Left renal cortex interstitium (tissue), 4 donors: ENCODE measurements at regions not wholly inside any gene's neighbourhood (a gene's known extent, or its start where the extent isn't known, plus 50 kb on each side); places are given as distances from the start of the nearest gene placed in this dataset.
A peak's percentile ranks its signal among the peaks of the same experiment; 100 is the strongest.
"Not testable (repeated sequence)": the region's sequence is repeated elsewhere in the genome, so short reads cannot be mapped to it uniquely, and the experiment has no call there.

ENCODE experiments used
- DNase-seq, 4 donors: peaks; one replicate each; pipeline ENCODE4 v3.0.0-alpha.2; 2013; ENCODE audit warnings: low read depth in 4 of 4, low spot score in 2 of 4, missing footprints in 1 of 4

DNA sequence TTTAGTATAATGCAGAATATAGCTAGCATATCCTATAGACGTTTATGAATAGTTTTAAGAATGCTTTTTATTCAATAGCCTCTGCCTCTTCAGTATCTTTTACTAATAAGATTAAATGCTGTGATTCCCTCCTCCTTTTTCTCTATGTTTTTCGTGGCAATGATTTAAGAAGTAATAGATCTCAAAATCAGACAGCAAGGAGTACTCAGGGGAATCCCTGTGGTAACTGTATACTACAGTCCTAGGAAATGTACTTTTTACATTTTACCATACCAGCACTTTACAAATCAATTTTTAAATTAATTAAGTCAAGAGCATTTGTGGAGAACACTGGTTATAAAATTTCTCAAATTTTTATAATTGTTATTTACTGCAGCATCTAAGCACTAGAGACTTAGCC, 240.6 kb upstream of the CAND1 start:
- DNase-seq, result no peak

DNA sequence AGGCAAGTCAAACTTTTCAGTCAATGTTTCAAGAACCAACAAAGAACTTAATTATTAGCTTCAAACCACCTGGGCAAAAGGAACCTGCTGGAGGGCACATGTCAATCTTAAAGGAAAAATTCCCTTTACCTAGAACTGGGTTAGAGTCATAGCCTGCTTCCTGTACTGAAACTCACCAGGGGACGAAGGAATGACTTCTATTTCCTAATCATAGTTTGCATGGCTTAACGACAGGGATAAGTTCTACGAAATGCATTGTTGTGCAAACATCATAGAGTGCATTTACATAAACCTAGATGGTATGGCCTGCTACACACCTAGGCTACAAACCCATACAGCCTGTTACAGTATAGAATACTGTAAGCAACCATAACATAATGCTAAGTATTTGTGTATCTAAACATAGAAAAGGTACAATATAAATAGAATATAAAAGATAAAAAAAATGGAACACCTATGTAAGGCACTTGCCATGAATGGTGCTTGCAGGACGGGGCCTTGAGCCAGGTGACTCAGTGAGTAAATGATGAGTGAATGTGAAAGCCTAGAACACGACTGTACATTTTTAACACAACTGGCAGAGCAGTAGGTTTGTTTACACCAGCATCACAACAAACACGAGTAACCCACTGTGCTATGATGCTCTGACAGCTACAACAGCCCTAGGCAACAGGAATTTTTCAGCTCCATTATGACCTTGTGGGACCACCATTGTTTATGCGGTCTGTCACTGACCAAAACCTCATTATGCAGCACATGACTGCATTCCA, 234.9 kb upstream of the CAND1 start:
- DNase-seq, result no peak

DNA sequence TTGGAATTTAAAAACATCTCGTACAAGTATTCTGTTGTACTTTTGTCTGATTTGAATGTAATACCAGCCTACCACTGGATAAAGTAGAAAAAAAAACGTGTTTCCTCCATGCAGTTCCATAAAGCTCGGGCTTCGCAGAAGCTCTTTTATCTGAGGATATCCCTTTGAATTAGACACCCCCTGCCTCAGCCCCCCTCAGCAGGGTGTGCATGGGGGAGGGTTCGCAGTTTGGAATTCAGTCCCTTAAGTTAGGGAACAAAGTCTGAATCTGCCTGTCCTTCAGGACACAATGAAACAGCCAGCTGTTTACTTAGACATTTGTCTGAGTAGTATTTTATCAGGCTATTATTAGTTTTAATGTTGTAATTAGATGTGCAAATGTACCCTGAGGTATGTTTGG, 234.0 kb upstream of the CAND1 start:
- DNase-seq, result no peak

DNA sequence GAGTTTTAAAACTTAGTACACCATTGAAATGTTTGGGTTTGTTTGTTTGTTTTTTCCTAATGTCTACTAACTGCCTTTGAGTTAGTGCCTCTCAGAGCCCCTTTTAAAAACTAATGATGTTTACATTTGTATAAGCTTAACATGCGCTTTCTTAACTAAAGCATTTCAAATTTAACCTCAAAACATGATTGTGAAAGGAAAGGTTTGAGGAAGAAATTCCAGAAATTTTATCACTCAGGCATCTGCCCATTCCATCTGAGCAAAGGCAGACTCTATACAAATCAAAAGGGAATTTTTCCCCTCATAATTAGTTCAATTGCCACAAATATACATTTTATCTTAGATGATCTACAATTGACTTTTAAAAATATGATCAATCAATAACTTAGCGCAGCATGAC, 230.7 kb upstream of the CAND1 start:
- DNase-seq, result no peak

DNA sequence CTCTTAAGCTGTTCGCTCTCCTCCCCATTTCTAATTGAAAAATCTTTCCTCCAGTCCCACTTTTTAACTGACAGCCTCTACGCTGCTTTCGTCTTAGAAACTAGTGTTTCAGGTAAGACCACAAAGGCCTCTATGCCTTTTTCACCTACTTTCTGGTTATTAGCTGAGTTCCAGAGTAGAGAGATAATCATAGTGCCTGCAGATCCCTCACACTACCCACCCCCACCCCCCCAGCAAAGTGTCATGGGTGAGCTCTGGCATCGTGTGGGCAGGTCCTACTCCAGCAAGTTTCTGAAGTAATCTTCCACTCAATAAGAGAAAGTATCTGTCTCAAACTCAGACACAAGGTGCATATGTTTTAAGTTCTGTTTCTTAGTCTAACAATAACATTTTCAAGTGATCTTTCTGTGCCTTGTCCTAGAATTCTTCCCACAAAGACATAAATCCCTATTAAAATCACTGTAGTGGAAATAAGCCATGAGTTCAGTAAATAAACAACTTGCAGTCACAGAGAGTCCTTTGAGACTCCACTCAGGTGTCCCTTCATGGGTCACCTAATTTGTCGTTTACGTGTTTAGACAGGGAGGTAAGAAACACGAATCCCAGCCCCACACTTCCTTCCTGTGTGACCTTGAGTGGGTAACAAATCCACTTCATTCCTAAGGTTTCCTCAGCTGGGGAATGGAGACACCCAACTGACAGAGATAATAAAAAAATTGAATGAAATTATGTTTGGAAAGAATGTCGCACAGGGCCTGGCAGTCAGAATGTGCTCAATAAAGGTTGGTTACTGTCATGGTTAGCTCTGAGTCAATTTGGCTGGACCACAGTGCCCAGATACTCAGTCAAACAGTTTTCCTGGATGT, 228.9 kb upstream of the CAND1 start:
- DNase-seq, result peak in 1 of 4 donors; percentile 10

GRCh38 chr12:67040861-67041137, 228.4 kb upstream of the CAND1 start:
- no peak for DNase-seq

DNA sequence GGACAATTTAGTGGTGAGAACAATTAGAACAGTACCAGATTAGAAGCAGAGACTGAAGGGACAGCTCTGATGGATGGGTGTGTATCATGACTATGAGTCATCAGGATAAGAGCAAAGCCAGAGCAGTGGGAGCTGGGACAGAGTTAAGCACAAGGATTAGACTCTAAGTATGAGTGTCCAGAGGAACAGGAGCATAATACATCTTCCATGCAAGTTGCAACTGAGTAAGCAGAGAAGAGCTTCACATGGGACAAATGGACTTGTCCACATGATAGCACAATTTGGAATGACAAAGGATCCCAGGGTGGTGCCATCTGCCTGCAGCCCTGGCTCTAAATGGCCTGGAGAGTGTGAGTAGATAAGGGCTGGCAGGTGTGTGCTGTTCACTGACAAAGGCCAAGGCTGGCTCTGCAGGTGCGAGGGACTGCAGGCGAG, 226.4 kb upstream of the CAND1 start:
- DNase-seq, result no peak

- DNase-seq, result no peak
Observed at GRCh38 chr12:67043771-67044170, 225.4 kb upstream of the CAND1 start.

- DNase-seq, result no peak
Observed at GRCh38 chr12:67045650-67046049, 223.5 kb upstream of the CAND1 start.

- no peak for DNase-seq
Observed at GRCh38 chr12:67046062-67046461, 223.1 kb upstream of the CAND1 start.

DNA sequence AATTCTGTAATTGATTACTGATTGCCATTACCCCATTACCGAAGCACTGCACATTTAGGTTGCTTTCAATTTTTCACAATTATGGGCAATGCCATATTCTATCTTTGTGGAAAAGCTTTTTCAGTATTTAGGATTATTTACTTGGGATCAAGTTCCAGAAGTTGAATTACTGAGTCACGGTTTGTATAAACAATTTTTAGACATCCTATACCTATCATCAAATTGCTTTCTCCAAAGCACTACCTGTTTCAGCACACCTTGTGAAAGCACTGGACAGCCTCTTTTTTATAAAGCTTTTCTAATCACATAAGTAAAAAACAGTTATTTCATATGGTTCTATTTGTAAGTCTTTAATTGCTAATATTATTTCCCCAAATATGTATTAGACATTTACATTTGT, 221.5 kb upstream of the CAND1 start:
- no peak for DNase-seq

DNA sequence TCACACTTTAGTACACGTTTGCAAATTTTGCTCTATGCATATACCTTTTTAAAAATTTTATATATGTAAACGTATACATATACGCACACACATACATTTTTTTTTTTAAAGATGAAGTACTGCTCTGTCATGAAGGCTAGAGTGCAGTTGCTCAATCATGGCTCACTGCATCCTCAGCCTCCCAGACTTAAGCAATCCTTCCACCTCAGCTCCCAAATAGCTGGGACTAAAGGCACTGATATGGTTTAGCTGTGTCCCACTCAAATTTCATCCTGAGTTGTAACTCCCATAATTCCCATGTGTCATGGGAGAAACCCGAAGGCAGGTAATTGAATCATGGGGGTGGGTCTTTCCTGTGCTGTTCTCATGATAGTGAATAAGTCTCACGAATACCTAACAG, 220.8 kb upstream of the CAND1 start:
- no peak for DNase-seq

DNA sequence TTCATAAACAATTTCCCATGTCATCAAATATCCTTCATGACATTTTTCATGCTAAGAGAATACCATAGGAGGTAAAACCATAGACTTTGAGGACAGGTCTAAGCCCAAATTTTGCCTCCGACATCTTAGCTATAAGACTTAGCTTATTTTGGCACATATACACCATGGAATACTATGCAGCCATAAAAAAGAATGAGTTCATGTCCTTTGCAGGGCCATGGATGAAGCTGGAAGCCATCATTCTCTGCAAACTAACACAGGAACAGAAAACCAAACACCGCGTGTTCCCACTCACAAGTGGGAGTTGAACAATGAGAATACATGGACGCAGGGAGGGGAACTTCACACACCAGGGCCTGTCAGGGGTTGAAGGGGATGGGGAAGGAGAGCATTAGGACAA, 220.0 kb upstream of the CAND1 start:
- DNase-seq, result not testable (repeated sequence)

DNA sequence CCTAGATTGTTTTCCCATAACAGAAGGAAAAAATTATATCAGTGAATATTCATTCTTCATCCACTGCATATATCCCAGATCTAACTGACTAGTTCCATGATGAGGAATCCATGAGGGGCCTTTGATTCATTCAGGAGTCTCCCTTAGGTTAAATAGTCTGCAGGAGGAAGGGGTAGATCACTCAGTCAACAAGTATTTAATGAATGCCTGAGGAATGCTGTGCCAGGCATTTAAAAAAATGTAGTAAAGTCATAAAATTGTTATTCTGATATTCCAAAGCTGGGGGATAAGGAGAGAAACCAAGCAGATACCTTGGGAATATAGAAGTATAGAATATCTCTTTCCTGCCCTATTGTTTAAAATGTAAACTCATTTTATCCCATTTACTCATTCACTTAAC, 216.2 kb upstream of the CAND1 start:
- DNase-seq, result no peak

DNA sequence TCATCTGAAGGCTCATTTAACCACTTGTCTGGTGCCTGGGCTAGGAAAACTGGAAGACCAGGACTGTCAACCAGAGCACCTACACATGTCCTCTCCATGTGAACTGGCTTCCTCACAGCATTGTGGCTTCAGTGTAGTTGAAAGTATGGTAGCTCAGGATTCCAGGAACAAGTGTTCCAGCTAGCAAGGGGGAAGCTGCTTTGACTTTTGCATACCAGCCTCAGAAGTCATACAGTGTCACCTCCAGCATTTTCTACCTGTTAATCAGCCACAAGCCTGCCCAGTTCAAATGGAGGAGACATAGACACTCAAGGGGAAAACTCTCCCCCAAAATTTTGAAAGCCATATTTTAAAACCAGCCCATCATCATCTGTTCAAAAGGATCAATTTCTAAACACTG, 212.8 kb upstream of the CAND1 start:
- DNase-seq, result no peak

GRCh38 chr12:67057072-67057471, 212.1 kb upstream of the CAND1 start:
- DNase-seq, result no peak

GRCh38 chr12:67062193-67062592, 207.0 kb upstream of the CAND1 start:
- DNase-seq, result no peak

- no peak for DNase-seq
Observed at GRCh38 chr12:67067453-67068203, 201.5 kb upstream of the CAND1 start.

DNA sequence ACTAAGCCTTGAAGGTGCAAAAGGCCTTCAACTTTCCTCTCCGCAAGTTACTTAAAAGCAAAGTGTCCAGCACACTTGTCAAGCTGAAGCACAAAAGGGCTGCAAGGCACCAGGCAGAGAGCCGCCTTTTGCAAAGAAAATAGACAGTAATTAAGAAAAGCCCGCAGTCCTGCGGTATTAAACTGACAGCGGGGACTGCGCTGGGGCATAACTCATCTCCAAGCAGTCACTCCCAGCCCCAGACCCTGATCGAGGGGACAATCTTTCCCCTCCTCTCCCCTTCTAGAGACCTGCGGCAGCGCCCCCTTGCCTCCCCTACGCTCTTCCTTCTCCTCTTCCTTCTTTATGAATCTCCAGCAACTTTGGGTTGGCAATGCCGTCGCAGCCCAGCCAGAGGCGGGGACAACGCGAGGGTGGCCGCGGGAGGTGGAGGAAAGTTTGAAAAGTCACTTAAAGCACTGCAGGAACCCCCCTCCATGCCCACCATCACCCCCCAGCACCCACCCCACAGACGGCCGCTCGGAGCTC, 200.9 kb upstream of the CAND1 start:
- peak in 1 of 4 donors; percentile 24 for DNase-seq

- DNase-seq, result peak in 1 of 4 donors; percentile 34
Observed at GRCh38 chr12:67068761-67069450, 200.3 kb upstream of the CAND1 start.
